Activated T-cell treated with anti-CD3 and anti-CD28 coated beads for 4 hours (primary cell): ENCODE measurements at regions not wholly inside any gene's neighbourhood (a gene's known extent, or its start where the extent isn't known, plus 50 kb on each side); places are given as distances from the start of the nearest gene placed in this dataset.

Experiments
- DNase-seq: peaks from one replicate; pipeline ENCODE4 v3.0.0-alpha.2; 2020

GRCh38 chr18:78399992-78400503 lies 579.6 kb upstream of the SALL3 start:
- DNase-seq: no peak

- DNase-seq: no peak
Measured at GRCh38 chr18:78402440-78402839, 577.2 kb upstream of the SALL3 start.

DNA sequence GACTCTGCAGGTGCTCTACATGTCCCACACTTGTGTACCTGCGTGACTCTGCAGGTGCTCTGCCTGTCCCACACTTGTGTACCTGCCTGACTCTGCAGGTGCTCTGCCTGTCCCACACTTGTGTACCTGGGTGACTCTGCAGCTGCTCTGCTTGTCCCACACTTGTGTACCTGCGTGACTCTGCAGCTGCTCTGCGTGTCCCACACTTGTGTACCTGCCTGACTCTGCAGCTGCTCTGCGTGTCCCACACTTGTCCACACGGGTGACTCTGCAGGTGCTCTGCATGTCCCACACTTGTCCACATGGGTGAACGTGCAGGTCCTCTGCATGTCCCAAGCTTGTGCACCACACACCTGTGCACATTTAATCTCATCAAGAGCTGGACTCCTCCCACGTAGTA lies 576.7 kb upstream of the SALL3 start:
- DNase-seq: no peak

GRCh38 chr18:78403371-78403770 lies 576.2 kb upstream of the SALL3 start:
- no peak for DNase-seq

DNA sequence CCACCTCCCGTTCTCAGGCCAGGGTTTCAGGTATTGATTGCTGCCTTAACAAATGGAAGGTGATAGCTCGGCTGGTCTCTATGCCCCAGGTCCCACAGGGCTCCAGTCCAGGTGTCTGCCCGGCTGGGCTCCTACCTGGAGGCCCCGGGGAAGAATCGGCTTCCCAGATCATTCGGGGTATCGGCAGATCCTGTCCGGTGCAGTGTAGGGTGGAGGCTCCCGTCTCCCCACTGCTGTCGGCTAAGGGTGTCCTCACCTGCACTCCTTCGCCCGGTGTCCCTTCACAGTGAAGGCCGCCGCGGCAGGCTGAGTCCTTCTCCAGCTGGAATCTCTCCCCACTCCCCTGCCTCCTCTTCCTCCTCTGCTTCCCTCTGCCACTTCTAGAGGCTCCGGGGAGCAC lies 573.9 kb upstream of the SALL3 start:
- no peak for DNase-seq

GRCh38 chr18:78406743-78407465 lies 572.7 kb upstream of the SALL3 start:
- DNase-seq: no peak

GRCh38 chr18:78407466-78407844 lies 572.2 kb upstream of the SALL3 start:
- no peak for DNase-seq

- no peak for DNase-seq
Measured at GRCh38 chr18:78408623-78409022, 571.0 kb upstream of the SALL3 start.

DNA sequence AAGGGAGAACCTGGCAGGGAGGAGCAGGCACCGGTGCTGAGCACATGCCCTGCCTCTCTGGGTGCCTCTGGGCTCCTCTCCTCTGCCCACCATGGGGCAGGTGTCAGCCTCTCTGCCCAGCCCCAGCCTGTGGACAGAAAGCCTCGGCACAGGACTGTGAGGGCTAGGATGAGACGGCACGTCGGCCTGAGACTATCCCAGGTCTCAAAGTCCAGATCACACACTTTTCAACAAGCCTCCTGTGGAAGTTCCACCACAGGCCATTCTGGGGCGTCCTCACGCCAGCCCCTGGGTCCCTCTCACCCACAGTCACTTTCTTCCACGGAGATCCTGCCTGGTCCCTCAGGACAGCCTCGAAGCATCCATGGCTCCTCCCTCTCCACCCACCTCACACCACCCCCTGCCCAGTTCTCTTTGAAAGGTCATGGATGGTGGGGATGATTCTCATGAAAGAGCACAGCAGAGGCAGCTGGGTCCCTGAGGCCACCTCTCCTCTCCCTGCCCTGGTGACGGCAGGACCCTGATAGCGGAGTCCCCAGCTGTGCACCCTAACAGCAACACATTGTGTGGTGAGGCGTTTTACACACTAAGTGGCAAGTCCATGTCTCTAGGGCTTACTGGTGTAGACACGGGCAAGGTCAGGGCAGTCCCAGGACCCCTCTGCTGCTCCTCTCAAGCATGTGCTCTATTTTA lies 569.4 kb upstream of the SALL3 start:
- no peak for DNase-seq

GRCh38 chr18:78411539-78411938 lies 568.1 kb upstream of the SALL3 start:
- no peak for DNase-seq

- DNase-seq: no peak
Measured at GRCh38 chr18:78414302-78414701, 565.3 kb upstream of the SALL3 start.

GRCh38 chr18:78416853-78417252 lies 562.8 kb upstream of the SALL3 start:
- no peak for DNase-seq

DNA sequence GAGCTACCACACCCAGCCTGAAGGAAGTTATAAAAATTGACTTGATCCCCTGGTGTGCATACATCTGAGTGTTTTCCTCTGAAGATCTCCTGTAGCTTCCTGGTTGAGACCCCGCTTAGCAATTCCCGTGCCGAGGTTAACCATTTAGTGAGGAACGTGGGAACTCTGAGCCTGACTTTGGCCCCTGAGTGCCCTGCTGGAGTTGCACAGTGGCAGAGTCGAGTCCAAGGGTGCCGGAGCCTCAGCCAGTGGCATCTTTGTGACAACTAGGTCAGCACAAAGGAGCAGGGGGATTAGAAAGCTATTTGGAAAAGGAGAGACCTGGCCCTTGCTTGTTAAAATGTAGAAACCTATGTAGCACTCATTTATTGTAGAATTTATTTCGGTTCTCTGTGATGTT lies 561.2 kb upstream of the SALL3 start:
- DNase-seq: no peak

GRCh38 chr18:78419171-78419570 lies 560.4 kb upstream of the SALL3 start:
- DNase-seq: no peak

GRCh38 chr18:78420116-78420515 lies 559.5 kb upstream of the SALL3 start:
- DNase-seq: no peak

- DNase-seq: no peak
Measured at GRCh38 chr18:78421392-78421791, 558.2 kb upstream of the SALL3 start.

DNA sequence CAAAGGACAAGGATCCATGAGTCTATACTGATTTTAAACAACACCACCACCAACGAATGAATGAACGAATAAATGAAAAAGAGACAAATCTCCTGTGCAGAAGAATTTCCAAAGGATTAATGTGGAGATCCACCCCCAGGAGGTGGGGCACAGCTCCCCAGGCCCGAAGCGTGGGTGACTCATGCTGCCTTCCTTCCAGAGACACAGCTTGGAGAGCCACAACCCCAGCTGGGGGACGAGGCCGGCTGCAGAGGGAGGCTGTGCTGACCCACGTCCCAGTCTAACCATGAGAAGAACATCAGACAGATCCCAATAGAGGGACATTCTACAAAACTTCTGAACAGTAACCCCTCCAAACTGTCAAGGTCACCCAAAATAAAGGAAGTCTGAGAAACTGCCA lies 557.3 kb upstream of the SALL3 start:
- DNase-seq: no peak

- DNase-seq: no peak
Measured at GRCh38 chr18:78423811-78424210, 555.8 kb upstream of the SALL3 start.

GRCh38 chr18:78424403-78425018 lies 555.1 kb upstream of the SALL3 start:
- DNase-seq: no peak

- DNase-seq: no peak
Measured at GRCh38 chr18:78425019-78425412, 554.6 kb upstream of the SALL3 start.

- no peak for DNase-seq
Measured at GRCh38 chr18:78427081-78427480, 552.5 kb upstream of the SALL3 start.

DNA sequence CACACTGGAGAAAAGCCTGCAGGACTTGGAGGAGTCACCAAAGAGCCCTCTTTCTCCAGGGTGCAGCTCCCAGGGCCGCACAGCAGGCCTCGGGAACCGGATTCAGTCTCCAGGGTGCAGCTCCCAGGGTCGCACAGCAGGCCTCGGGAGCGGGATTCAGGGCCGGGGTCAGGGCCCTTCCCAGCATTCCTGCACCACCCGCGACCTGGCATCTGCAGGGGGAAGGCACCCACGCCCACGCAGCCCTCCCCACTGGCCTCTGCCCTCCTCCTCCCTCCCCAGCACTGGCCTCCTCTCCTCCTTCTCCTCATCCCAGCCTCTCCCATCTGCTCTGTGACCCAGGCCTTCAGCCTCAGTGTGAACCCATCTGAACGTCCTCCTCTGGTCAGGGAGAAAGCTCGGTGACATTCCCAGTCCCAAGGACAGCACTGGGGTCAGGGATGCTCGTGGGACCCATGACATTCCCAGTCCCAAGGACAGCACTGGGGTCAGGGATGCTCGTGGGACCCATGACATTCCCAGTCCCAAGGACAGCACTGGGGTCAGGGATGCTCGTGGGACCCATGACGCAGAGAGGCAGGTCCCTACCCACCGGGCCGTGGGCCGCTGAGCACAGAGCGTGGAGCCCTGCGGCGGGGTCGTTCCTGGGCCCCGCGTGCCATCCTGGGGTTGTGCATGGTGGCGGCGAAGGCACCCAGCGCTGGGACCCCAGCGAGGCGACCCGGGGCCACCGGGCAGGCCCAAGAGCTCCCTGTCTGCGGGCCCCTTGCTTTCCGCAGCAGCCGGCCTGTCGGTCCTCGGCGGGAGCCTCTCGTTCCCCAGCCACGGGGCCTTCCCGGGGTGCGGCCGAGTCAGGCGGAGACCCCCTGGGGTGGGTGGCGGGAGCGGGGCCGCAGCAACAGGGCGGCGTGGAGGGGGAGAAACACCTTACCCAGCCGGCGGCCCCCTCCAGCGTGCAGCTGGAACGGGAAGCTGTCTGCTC lies 550.2 kb upstream of the SALL3 start:
- DNase-seq: no peak
